ENCODE measurements at regions not wholly inside any gene's neighbourhood (a gene's known extent, or its start where the extent isn't known, plus 50 kb on each side); places are given as distances from the start of the nearest gene placed in this dataset.

GRCh38 chr12:126248871-126249403, 1183.7 kb downstream of the AACS start:
- TF ChIP-seq CTCF (IDR thresholded peaks at IDR 0.05) = no peak
- TF ChIP-seq ZFX (IDR thresholded peaks at IDR 0.05; ENCODE audit: borderline replicate concordance) = no peak
